DMS53 treated with DMSO at 0.1 percent for 48 hours (cell line): ENCODE measurements at regions not wholly inside any gene's neighbourhood (a gene's known extent, or its start where the extent isn't known, plus 50 kb on each side); places are given as distances from the start of the nearest gene placed in this dataset.

Experiments
- DNase-seq: peaks from one replicate; lab custom pipeline; 2025; ENCODE audit not compliant: unreplicated experiment; lab: John Stamatoyannopoulos, UW

GRCh38 chr1:65486613-65487012 lies 66.1 kb downstream of the LEPR start:
- DNase-seq: no peak

GRCh38 chr1:65489481-65489880 lies 69.0 kb downstream of the LEPR start:
- no peak for DNase-seq

GRCh38 chr1:65490231-65491009 lies 70.0 kb downstream of the LEPR start:
- no peak for DNase-seq

- DNase-seq: no peak
Measured at GRCh38 chr1:65491472-65491871, 71.0 kb downstream of the LEPR start.

- DNase-seq: no peak
Measured at GRCh38 chr1:65493802-65494201, 73.3 kb downstream of the LEPR start.

- DNase-seq: no peak
Measured at GRCh38 chr1:65494671-65495070, 74.2 kb downstream of the LEPR start.

- no peak for DNase-seq
Measured at GRCh38 chr1:65495137-65495536, 74.7 kb downstream of the LEPR start.

- DNase-seq: peak; percentile 97
Measured at GRCh38 chr1:65497256-65497830, 76.9 kb downstream of the LEPR start.

GRCh38 chr1:65503427-65503826 lies 83.0 kb downstream of the LEPR start:
- no peak for DNase-seq

- no peak for DNase-seq
Measured at GRCh38 chr1:65504263-65504662, 83.8 kb downstream of the LEPR start.

- DNase-seq: no peak
Measured at GRCh38 chr1:65505547-65506300, 85.3 kb downstream of the LEPR start.

GRCh38 chr1:65508051-65508450 lies 87.6 kb downstream of the LEPR start:
- no peak for DNase-seq

- no peak for DNase-seq
Measured at GRCh38 chr1:65509912-65510680, 89.6 kb downstream of the LEPR start.

GRCh38 chr1:65510961-65511360 lies 90.5 kb downstream of the LEPR start:
- DNase-seq: no peak

- peak; percentile 72 for DNase-seq
Measured at GRCh38 chr1:65512383-65512782, 91.9 kb downstream of the LEPR start.

GRCh38 chr1:65512967-65513780 lies 92.7 kb downstream of the LEPR start:
- DNase-seq: peak; percentile 33

GRCh38 chr1:65514041-65514440 lies 93.6 kb downstream of the LEPR start:
- DNase-seq: peak; percentile 21

GRCh38 chr1:65524931-65525265 lies 104.4 kb downstream of the LEPR start:
- DNase-seq: no peak

GRCh38 chr1:65525266-65526048 lies 105.0 kb downstream of the LEPR start:
- no peak for DNase-seq

- no peak for DNase-seq
Measured at GRCh38 chr1:65526049-65526556, 105.6 kb downstream of the LEPR start.
